HFFc6 (cell line): ENCODE measurements at regions not wholly inside any gene's neighbourhood (a gene's known extent, or its start where the extent isn't known, plus 50 kb on each side); places are given as distances from the start of the nearest gene placed in this dataset.

Experiments used
- DNase-seq: peaks from one replicate; pipeline ENCODE4 v3.0.0-alpha.2; 2018
- H3K27ac Mint-ChIP-seq: 2 replicates; pipeline ENCODE4 v1.8.0; 2020; ENCODE audit warnings: mild to moderate bottlenecking, mixed read lengths
- H3K27me3 Mint-ChIP-seq: 2 replicates; pipeline ENCODE4 v1.8.0; 2021; ENCODE audit warnings: mild to moderate bottlenecking, moderate library complexity, mixed read lengths; ENCODE audit not compliant: insufficient read depth
- H3K36me3 Mint-ChIP-seq: 2 replicates; pipeline ENCODE4 v1.8.0; 2021; ENCODE audit warnings: low read depth, mixed read lengths
- H3K4me1 Mint-ChIP-seq: 2 replicates; pipeline ENCODE4 v1.8.0; 2020; ENCODE audit warnings: low read depth, mixed read lengths
- H3K4me3 Mint-ChIP-seq: 2 replicates; pipeline ENCODE4 v1.8.0; 2020; ENCODE audit warnings: mild to moderate bottlenecking, moderate library complexity, mixed read lengths
- H3K9me3 Mint-ChIP-seq: 2 replicates; pipeline ENCODE4 v1.8.0; 2020; ENCODE audit warnings: mild to moderate bottlenecking, mixed read lengths
- CTCF ChIP-seq: fragments of 200-600 bp; sonication (generic); IDR thresholded peaks from 2 replicates; pipeline ENCODE4 v1.5.0; 2021; ENCODE audit warnings: antibody characterized with exemption, mild to moderate bottlenecking

- Mint-ChIP-seq H3K36me3 (no peaks in the 10 kb centered on the region; the same call in 1 of the 2 replicates), H3K27ac (peak overlapping the region; percentile 80), H3K4me3 (peak overlapping the region; percentile 40; the same call in 1 of the 2 replicates), H3K4me1 (peaks cover 37% of the 10 kb centered on the region), H3K9me3 (no peaks in the 10 kb centered on the region), H3K27me3 (no peaks in the 10 kb centered on the region; the same call in 1 of the 2 replicates)
- no peak for TF ChIP-seq CTCF
- no peak for DNase-seq
Measured at GRCh38 chr15:87618203-87618725, 638.3 kb downstream of the NTRK3 start.

GRCh38 chr15:87614704-87615103 is 641.8 kb downstream of the NTRK3 start:
- Mint-ChIP-seq H3K36me3 (no peaks in the 10 kb centered on the region; the same call in 1 of the 2 replicates), H3K4me1 (peaks cover 34% of the 10 kb centered on the region)

GRCh38 chr15:87610366-87610765 is 646.2 kb downstream of the NTRK3 start:
- no peak for DNase-seq
- Mint-ChIP-seq H3K4me3 (peak overlapping the region; percentile 76; the same call in 1 of the 2 replicates), H3K9me3 (no peaks in the 10 kb centered on the region), H3K27me3 (no peaks in the 10 kb centered on the region; the same call in none of the 2 replicates), H3K36me3 (no peaks in the 10 kb centered on the region; the same call in 1 of the 2 replicates), H3K4me1 (peaks cover 21% of the 10 kb centered on the region), H3K27ac (peak overlapping the region; percentile 71; the same call in 1 of the 2 replicates)
- TF ChIP-seq CTCF = no peak

More at GRCh38 chr15:87614704-87615103, 641.8 kb downstream of the NTRK3 start:
- H3K4me3 Mint-ChIP-seq = no peak overlapping the region
- H3K9me3 Mint-ChIP-seq = no peaks in the 10 kb centered on the region
- H3K27me3 Mint-ChIP-seq = no peaks in the 10 kb centered on the region; the same call in 1 of the 2 replicates
- H3K27ac Mint-ChIP-seq = no peak overlapping the region
- no peak for DNase-seq
- TF ChIP-seq CTCF = no peak

GRCh38 chr15:87609894-87610293 is 646.6 kb downstream of the NTRK3 start:
- no peaks in the 10 kb centered on the region for H3K9me3 Mint-ChIP-seq
- DNase-seq = no peak
- TF ChIP-seq CTCF = no peak
- H3K4me1 Mint-ChIP-seq = peaks cover 21% of the 10 kb centered on the region
- no peaks in the 10 kb centered on the region; the same call in 1 of the 2 replicates for H3K36me3 Mint-ChIP-seq
- H3K4me3 Mint-ChIP-seq = peak overlapping the region; percentile 76
- no peaks in the 10 kb centered on the region; the same call in none of the 2 replicates for H3K27me3 Mint-ChIP-seq
- H3K27ac Mint-ChIP-seq = peak overlapping the region; percentile 71

GRCh38 chr15:87609474-87609873 is 647.1 kb downstream of the NTRK3 start:
- H3K27me3 Mint-ChIP-seq = no peaks in the 10 kb centered on the region; the same call in 1 of the 2 replicates
- TF ChIP-seq CTCF = no peak
- no peaks in the 10 kb centered on the region for H3K9me3 Mint-ChIP-seq
- peaks cover 21% of the 10 kb centered on the region for H3K4me1 Mint-ChIP-seq
- H3K4me3 Mint-ChIP-seq = peak overlapping the region; percentile 76
- no peaks in the 10 kb centered on the region for H3K36me3 Mint-ChIP-seq
- peak; percentile 82 for DNase-seq
- peak overlapping the region; percentile 71 for H3K27ac Mint-ChIP-seq
